Lung (tissue), 11 donors: ENCODE measurements at regions not wholly inside any gene's neighbourhood (a gene's known extent, or its start where the extent isn't known, plus 50 kb on each side); places are given as distances from the start of the nearest gene placed in this dataset.
"Not testable (repeated sequence)": the region's sequence is repeated elsewhere in the genome, so short reads cannot be mapped to it uniquely, and the experiment has no call there.

ENCODE experiments used
- ATAC-seq: fragments of 200-7000 bp; cut with Tn5 transposase; one replicate; pipeline ENCODE4 v1.9.1; 2020; ENCODE audit warnings: moderate number of reproducible peaks; ENCODE audit not compliant: insufficient read depth, low FRiP score
- DNase-seq, 3 donors: peaks; one replicate each; pipeline ENCODE4 v3.0.0-alpha.2; 2013 to 2017
- H3K27ac ChIP-seq, 2 donors: one replicate each; pipeline ENCODE4 v1.5.1; 2013; ENCODE audit warnings: mild to moderate bottlenecking in 2 of 2, moderate library complexity in 2 of 2, control low read depth in 1 of 2, inconsistent platforms in 1 of 2, low read depth in 1 of 2, low read length in 1 of 2
- H3K27me3 ChIP-seq, 3 donors: one replicate each; pipeline ENCODE4 v1.5.1; 2013; ENCODE audit warnings: low read length in 2 of 3; ENCODE audit not compliant: control insufficient read depth in 3 of 3, insufficient read depth in 3 of 3
- H3K36me3 ChIP-seq, 4 donors: one replicate each; pipeline ENCODE4 v1.5.1; 2013; ENCODE audit warnings: low read length in 4 of 4, mild to moderate bottlenecking in 1 of 4, moderate library complexity in 1 of 4; ENCODE audit not compliant: control insufficient read depth in 4 of 4, insufficient read depth in 4 of 4
- H3K4me1 ChIP-seq, 5 donors: one replicate each; pipeline ENCODE4 v1.5.1; 2013; ENCODE audit warnings: low read length in 5 of 5, mild to moderate bottlenecking in 2 of 5, moderate library complexity in 1 of 5; ENCODE audit not compliant: control insufficient read depth in 5 of 5, insufficient read depth in 5 of 5
- H3K4me3 ChIP-seq: one replicate; pipeline ENCODE4 v1.5.1; 2013; ENCODE audit warnings: mild to moderate bottlenecking, control low read depth, moderate library complexity
- H3K9ac ChIP-seq, 2 donors: one replicate each; pipeline ENCODE4 v1.5.1; 2013; ENCODE audit warnings: low read length in 2 of 2, control low read depth in 1 of 2; ENCODE audit not compliant: insufficient read depth in 1 of 2
- H3K9me3 ChIP-seq, 4 donors: one replicate each; pipeline ENCODE4 v1.5.1; 2013; ENCODE audit warnings: low read length in 3 of 4, mild to moderate bottlenecking in 1 of 4, moderate library complexity in 1 of 4; ENCODE audit not compliant: control insufficient read depth in 4 of 4, insufficient read depth in 3 of 4
- WGBS, 2 donors: extraction: QIAGEN DNeasy Blood & Tissue Kit; methylation state at CpG; one replicate each; pipeline ENCODE4 v1.1.7; 2013; 5-methylcytosine and 5-hydroxymethylcytosine counted together
- TF ChIP-seq, protein P1 (sequence below): IDR thresholded peaks from 2 replicates; pipeline ENCODE4 v1.5.1; 2012; ENCODE audit warnings: mild to moderate bottlenecking; ENCODE audit errors: control extremely low read depth, extremely low read depth
- donor health status: control.
- donor health status: control.
- donor health status: Bipolar disorder and iron deficiency.
- donor health status: healthy.
- donor health status: DM: yes; HTN: yes; CAD: no.

DNA sequence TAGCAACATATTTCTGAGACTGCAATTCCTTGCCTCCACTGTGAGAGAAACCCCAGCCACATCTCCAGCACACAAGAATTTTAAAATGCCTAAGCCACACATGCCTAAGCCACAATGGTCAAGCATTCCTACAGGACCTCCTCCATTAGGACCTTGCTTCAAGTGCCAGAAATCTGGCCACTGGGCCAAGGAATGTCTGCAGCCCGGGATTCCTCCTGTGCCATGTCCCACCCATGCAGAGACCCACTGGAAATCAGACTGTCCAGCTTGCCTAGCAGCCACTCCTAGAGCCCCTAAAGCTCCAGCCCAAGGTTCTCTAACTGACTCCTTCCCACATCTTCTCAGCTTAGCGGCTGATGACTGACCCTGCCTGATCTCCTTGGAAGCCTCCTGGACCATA is 117.5 kb downstream of the AHR start:
- DNase-seq: no peak
- H3K27ac ChIP-seq: no peak overlapping the region
- 94 to 95% methylated on average over 2 of the region's 2 CpGs for WGBS, 2 donors
- H3K9ac ChIP-seq: no peak overlapping the region
- no peaks in the 10 kb centered on the region for H3K9me3 ChIP-seq
- H3K4me1 ChIP-seq: no peaks in the 10 kb centered on the region
- no peaks in the 10 kb centered on the region for H3K27me3 ChIP-seq
- ATAC-seq: no peak
- H3K36me3 ChIP-seq: no peaks in the 10 kb centered on the region
- no peak overlapping the region for H3K4me3 ChIP-seq
- TF ChIP-seq, protein P1, sequence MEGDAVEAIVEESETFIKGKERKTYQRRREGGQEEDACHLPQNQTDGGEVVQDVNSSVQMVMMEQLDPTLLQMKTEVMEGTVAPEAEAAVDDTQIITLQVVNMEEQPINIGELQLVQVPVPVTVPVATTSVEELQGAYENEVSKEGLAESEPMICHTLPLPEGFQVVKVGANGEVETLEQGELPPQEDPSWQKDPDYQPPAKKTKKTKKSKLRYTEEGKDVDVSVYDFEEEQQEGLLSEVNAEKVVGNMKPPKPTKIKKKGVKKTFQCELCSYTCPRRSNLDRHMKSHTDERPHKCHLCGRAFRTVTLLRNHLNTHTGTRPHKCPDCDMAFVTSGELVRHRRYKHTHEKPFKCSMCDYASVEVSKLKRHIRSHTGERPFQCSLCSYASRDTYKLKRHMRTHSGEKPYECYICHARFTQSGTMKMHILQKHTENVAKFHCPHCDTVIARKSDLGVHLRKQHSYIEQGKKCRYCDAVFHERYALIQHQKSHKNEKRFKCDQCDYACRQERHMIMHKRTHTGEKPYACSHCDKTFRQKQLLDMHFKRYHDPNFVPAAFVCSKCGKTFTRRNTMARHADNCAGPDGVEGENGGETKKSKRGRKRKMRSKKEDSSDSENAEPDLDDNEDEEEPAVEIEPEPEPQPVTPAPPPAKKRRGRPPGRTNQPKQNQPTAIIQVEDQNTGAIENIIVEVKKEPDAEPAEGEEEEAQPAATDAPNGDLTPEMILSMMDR: no peak

- ATAC-seq, H3K36me3 ChIP-seq, DNase-seq, H3K4me3 ChIP-seq, H3K27ac ChIP-seq, H3K4me1 ChIP-seq, H3K9ac ChIP-seq, H3K9me3 ChIP-seq, H3K27me3 ChIP-seq: not testable (repeated sequence)
- 94 to 96% methylated on average over 7 of the region's 7 CpGs for WGBS, 2 donors
These were observed 122.0 kb downstream of the AHR start for GRCh38 chr7:17420308-17421015.

GRCh38 chr7:17421941-17422340 is 123.5 kb downstream of the AHR start:
- no peak for ATAC-seq
- WGBS, 2 donors: 68 to 77% methylated on average over 4 of the region's 4 CpGs
- no peak for DNase-seq
- Histone ChIP-seq H3K4me1 (no peaks in the 10 kb centered on the region), H3K36me3 (no peaks in the 10 kb centered on the region), H3K27me3 (no peaks in the 10 kb centered on the region), H3K4me3 (no peak overlapping the region), H3K27ac (no peak overlapping the region), H3K9me3 (peaks cover 0 to 1% (median 0%) of the 10 kb centered on the region in 4 donors), H3K9ac (no peak overlapping the region)
- TF ChIP-seq, protein P1: no peak

DNA sequence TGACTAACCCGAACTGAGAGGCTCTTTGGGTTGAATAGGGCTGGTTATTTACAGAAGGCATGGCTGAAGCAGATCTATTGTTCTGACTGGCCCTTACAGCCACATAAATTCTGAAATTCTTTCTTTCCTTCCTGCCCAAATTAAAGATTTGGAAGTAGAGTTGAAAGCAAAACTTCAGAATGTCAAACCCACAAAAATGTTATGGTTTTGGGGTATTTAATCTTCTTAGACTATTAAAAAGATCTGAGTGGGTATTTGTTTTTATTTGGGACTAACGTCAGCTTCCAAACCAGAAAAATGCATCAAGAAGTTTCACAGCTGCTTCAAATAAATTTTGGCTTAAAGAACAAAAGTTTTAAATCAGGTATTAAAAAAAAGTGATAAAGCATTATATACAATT is 124.5 kb downstream of the AHR start:
- no peak for ATAC-seq
- WGBS, 2 donors: 65 to 85% methylated on average over 2 of the region's 2 CpGs

More for the DNA sequence above, 124.5 kb downstream of the AHR start:
- H3K4me1 ChIP-seq: no peaks in the 10 kb centered on the region
- H3K4me3 ChIP-seq: no peak overlapping the region
- no peak overlapping the region for H3K27ac ChIP-seq
- peaks cover 0 to 7% (median 0%) of the 10 kb centered on the region in 4 donors for H3K9me3 ChIP-seq
- DNase-seq: no peak
- no peaks in the 10 kb centered on the region for H3K36me3 ChIP-seq
- H3K9ac ChIP-seq: no peak overlapping the region
- no peaks in the 10 kb centered on the region for H3K27me3 ChIP-seq
- TF ChIP-seq, protein P1: no peak
